DOHH2 (cell line): ENCODE measurements at regions not wholly inside any gene's neighbourhood (a gene's known extent, or its start where the extent isn't known, plus 50 kb on each side); places are given as distances from the start of the nearest gene placed in this dataset.

ENCODE experiments used
- H3F3A ChIP-seq: fragments of 200-600 bp; sonication (generic), shearing (Covaris generic); 2 replicates; pipeline ENCODE4 v1.6.0; 2016; ENCODE audit warnings: antibody characterized with exemption, mild to moderate bottlenecking; ENCODE audit not compliant: control insufficient read depth, insufficient read depth
- H3K27ac ChIP-seq: fragments of 200-600 bp; sonication (generic); 2 replicates; pipeline ENCODE4 v1.5.1; 2014; ENCODE audit warnings: low read depth, mild to moderate bottlenecking, low read length, moderate library complexity
- H3K27me3 ChIP-seq: fragments of 200-600 bp; sonication (generic); 2 replicates; pipeline ENCODE4 v1.6.1; 2014; ENCODE audit warnings: mild to moderate bottlenecking, low read length, mixed read lengths; ENCODE audit not compliant: control insufficient read depth
- H3K36me3 ChIP-seq: fragments of 200-600 bp; sonication (generic); 2 replicates; pipeline ENCODE4 v1.6.1; 2014; ENCODE audit warnings: mild to moderate bottlenecking, low read length, moderate library complexity, mixed read lengths; ENCODE audit not compliant: control insufficient read depth
- H3K4me1 ChIP-seq: fragments of 200-600 bp; sonication (generic); 2 replicates; pipeline ENCODE4 v1.6.1; 2014; ENCODE audit warnings: mild to moderate bottlenecking, low read length, mixed read lengths; ENCODE audit not compliant: control insufficient read depth
- H3K4me2 ChIP-seq: fragments of 200-600 bp; sonication (generic); 2 replicates; pipeline ENCODE4 v1.6.0; 2014; ENCODE audit warnings: mild to moderate bottlenecking, low read length, moderate library complexity
- H3K4me3 ChIP-seq: fragments of 200-600 bp; sonication (generic); 2 replicates; pipeline ENCODE4 v1.5.1; 2014; ENCODE audit warnings: mild to moderate bottlenecking, low read length, mixed read lengths
- H3K79me2 ChIP-seq: fragments of 200-600 bp; sonication (generic); 2 replicates; pipeline ENCODE4 v1.6.1; 2014; ENCODE audit warnings: mild to moderate bottlenecking, low read length, mixed read lengths; ENCODE audit not compliant: control insufficient read depth
- H3K9me2 ChIP-seq: fragments of 200-600 bp; sonication (generic); replicated peaks from 2 replicates; pipeline ENCODE4 v1.6.1; 2014; ENCODE audit warnings: mild to moderate bottlenecking, low read length, mixed read lengths; ENCODE audit not compliant: control insufficient read depth
- H3K9me3 ChIP-seq: fragments of 200-600 bp; sonication (generic); 2 replicates; pipeline ENCODE4 v1.6.1; 2014; ENCODE audit warnings: antibody characterized with exemption, low read length, mixed read lengths; ENCODE audit not compliant: control insufficient read depth, insufficient read depth
- H4K20me1 ChIP-seq: fragments of 200-600 bp; sonication (generic); 2 replicates; pipeline ENCODE4 v1.6.0; 2014; ENCODE audit warnings: low read depth, mild to moderate bottlenecking, antibody characterized with exemption, low read length, moderate library complexity; ENCODE audit not compliant: control insufficient read depth, insufficient read depth
- EZH2phosphoT487 ChIP-seq: fragments of 200-600 bp; sonication (generic); IDR thresholded peaks from 2 replicates; pipeline ENCODE4 v1.6.1; 2017; ENCODE audit warnings: borderline replicate concordance, mild to moderate bottlenecking, antibody characterized with exemption, low read length, moderate library complexity, mixed read lengths
- TF ChIP-seq, protein P1 (sequence below): fragments of 200-600 bp; sonication (generic); IDR thresholded peaks from one replicate; pipeline ENCODE4 v1.5.1; 2014; ENCODE audit warnings: antibody characterized with exemption, mild to moderate bottlenecking, low read depth, low read length; ENCODE audit not compliant: poor library complexity, severe bottlenecking

DNA sequence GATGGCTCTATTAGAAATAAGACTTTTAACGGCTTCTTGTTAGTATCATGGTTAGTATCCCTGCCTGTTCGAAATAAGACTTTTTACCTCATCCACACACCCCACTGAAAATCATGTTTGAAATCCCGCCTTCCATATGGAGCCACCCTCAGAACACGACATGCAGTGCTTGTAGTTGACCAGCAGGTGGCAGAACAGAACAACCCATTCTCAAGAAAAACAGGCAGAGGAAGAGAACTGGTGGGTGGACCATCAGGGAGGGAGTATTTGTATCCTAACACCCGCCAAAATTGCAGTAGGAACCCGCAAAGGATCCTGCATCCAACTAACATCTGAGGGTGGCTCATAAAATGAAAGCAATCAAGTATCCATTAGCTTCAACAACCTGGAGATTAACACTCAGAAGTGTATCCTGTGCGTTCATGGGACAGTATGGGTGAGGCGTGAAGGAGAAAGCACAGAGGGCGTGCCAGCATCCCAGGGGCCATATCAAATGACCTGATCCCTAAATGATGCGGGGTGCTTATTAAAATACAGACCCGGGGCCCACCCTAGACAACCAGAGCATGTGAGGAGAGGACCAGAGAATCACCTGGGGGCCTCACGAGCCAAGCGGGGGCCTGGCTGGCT, 89.6 kb upstream of the NHSL1 start:
- Histone ChIP-seq H3F3A (no peaks in the 10 kb centered on the region), H3K79me2 (no peaks in the 10 kb centered on the region), H4K20me1 (no peaks in the 10 kb centered on the region), H3K9me2 (no peaks in the 10 kb centered on the region), H3K36me3 (no peaks in the 10 kb centered on the region), H3K9me3 (no peaks in the 10 kb centered on the region), H3K4me1 (peaks cover 20% of the 10 kb centered on the region), H3K4me3 (no peak overlapping the region), H3K4me2 (no peak overlapping the region), H3K27ac (no peak overlapping the region), H3K27me3 (peaks cover 11% of the 10 kb centered on the region)
- TF ChIP-seq EZH2phosphoT487 = no peak
- TF ChIP-seq, protein P1, sequence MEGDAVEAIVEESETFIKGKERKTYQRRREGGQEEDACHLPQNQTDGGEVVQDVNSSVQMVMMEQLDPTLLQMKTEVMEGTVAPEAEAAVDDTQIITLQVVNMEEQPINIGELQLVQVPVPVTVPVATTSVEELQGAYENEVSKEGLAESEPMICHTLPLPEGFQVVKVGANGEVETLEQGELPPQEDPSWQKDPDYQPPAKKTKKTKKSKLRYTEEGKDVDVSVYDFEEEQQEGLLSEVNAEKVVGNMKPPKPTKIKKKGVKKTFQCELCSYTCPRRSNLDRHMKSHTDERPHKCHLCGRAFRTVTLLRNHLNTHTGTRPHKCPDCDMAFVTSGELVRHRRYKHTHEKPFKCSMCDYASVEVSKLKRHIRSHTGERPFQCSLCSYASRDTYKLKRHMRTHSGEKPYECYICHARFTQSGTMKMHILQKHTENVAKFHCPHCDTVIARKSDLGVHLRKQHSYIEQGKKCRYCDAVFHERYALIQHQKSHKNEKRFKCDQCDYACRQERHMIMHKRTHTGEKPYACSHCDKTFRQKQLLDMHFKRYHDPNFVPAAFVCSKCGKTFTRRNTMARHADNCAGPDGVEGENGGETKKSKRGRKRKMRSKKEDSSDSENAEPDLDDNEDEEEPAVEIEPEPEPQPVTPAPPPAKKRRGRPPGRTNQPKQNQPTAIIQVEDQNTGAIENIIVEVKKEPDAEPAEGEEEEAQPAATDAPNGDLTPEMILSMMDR = peak; percentile 89

GRCh38 chr6:138590796-138591709, 91.8 kb upstream of the NHSL1 start:
- no peaks in the 10 kb centered on the region for H4K20me1 ChIP-seq
- no peaks in the 10 kb centered on the region for H3K9me2 ChIP-seq
- no peak for TF ChIP-seq EZH2phosphoT487
- TF ChIP-seq, protein P1 = peak; percentile 90
- peaks cover 20% of the 10 kb centered on the region for H3K4me1 ChIP-seq
- H3K4me2 ChIP-seq = no peak overlapping the region
- no peaks in the 10 kb centered on the region for H3K79me2 ChIP-seq
- H3K27ac ChIP-seq = no peak overlapping the region
- H3K27me3 ChIP-seq = no peaks in the 10 kb centered on the region
- no peaks in the 10 kb centered on the region for H3K36me3 ChIP-seq
- no peaks in the 10 kb centered on the region for H3F3A ChIP-seq
- H3K9me3 ChIP-seq = no peaks in the 10 kb centered on the region
- no peak overlapping the region for H3K4me3 ChIP-seq

DNA sequence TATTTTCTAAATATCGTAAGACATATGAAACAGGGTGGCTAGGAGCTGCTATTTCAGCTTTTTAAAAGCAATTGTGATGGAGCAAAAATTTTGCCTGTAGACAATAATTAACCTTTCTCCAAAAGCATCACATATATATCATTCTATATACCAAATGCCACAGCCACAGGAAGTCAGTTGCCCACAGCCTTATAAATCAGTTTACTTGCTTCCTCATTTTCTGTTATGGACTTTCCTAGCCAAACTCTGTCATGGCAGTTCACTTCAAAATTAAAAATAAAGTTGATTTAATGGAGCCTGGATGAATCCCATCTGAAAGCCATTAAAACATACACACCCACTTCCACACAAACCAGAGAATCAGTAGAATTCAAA, 93.4 kb upstream of the NHSL1 start:
- H3K4me2 ChIP-seq = peak overlapping the region; percentile 53
- no peaks in the 10 kb centered on the region for H3K9me2 ChIP-seq
- no peak for TF ChIP-seq EZH2phosphoT487
- H4K20me1 ChIP-seq = no peaks in the 10 kb centered on the region
- H3K4me1 ChIP-seq = peaks cover 20% of the 10 kb centered on the region
- H3K36me3 ChIP-seq = no peaks in the 10 kb centered on the region
- no peaks in the 10 kb centered on the region for H3K27me3 ChIP-seq
- no peak overlapping the region for H3K27ac ChIP-seq
- H3K9me3 ChIP-seq = no peaks in the 10 kb centered on the region
- no peaks in the 10 kb centered on the region for H3K79me2 ChIP-seq
- H3F3A ChIP-seq = no peaks in the 10 kb centered on the region
- peak overlapping the region; percentile 19 for H3K4me3 ChIP-seq
